Common myeloid progenitor, CD34-positive (primary cell): ENCODE measurements at regions not wholly inside any gene's neighbourhood (a gene's known extent, or its start where the extent isn't known, plus 50 kb on each side); places are given as distances from the start of the nearest gene placed in this dataset.

ENCODE experiments used
- CTCF ChIA-PET: fragments of 350-600 bp; sonication (Branson Sonifier 250); formaldehyde crosslinking; loops from one replicate; lab custom pipeline; 2021; ENCODE audit warnings: antibody characterized with exemption; lab: Charles Lee
- POLR2A ChIA-PET: fragments of 350-600 bp; sonication (Branson Sonifier 250); formaldehyde crosslinking; loops from one replicate; lab custom pipeline; 2021; ENCODE audit warnings: antibody characterized with exemption; lab: Charles Lee
- DNase-seq, 3 donors: peaks; one replicate each; pipeline versions ENCODE4 v3.0.0 to v3.0.0-alpha.2; 2013
- H3K27ac ChIP-seq, 2 experiments: 1 replicate in 1 of 2; 2 replicates in 1 of 2; pipeline ENCODE4 v1.7.0; 2013; ENCODE audit warnings: inconsistent platforms in 2 of 2, low read length in 2 of 2, mild to moderate bottlenecking in 2 of 2, low read depth in 1 of 2, moderate library complexity in 1 of 2; ENCODE audit not compliant: severe bottlenecking in 2 of 2, insufficient read depth in 1 of 2, poor library complexity in 1 of 2
- H3K27me3 ChIP-seq, 5 experiments: replicated peaks in 2 of 5; 1 replicate in 3 of 5; 2 replicates in 2 of 5; pipeline versions ENCODE4 v1.6.1 to v1.7.0; 2013; ENCODE audit warnings: low read length in 4 of 5, mild to moderate bottlenecking in 2 of 5, moderate library complexity in 2 of 5, inconsistent platforms in 1 of 5; ENCODE audit not compliant: insufficient read depth in 5 of 5, control insufficient read depth in 4 of 5
- H3K36me3 ChIP-seq, 4 experiments: 1 replicate in 2 of 4; 2 replicates in 2 of 4; pipeline versions ENCODE4 v1.6.1 to v1.7.0; 2013; ENCODE audit warnings: low read length in 3 of 4, control low read depth in 1 of 4, mild to moderate bottlenecking in 1 of 4; ENCODE audit not compliant: control insufficient read depth in 4 of 4, insufficient read depth in 4 of 4
- H3K4me1 ChIP-seq, 4 experiments: 1 replicate in 3 of 4; 2 replicates in 1 of 4; pipeline versions ENCODE4 v1.6.1 to v1.7.1; 2013; ENCODE audit warnings: low read length in 3 of 4, mild to moderate bottlenecking in 3 of 4, control low read depth in 1 of 4, inconsistent platforms in 1 of 4, moderate library complexity in 1 of 4; ENCODE audit not compliant: control insufficient read depth in 4 of 4, insufficient read depth in 4 of 4; ENCODE audit errors: control extremely low read depth in 1 of 4
- H3K4me3 ChIP-seq, 7 experiments: 1 replicate in 4 of 7; 2 replicates in 3 of 7; pipeline versions ENCODE4 v1.5.1 to v1.7.0; 2013; ENCODE audit warnings: mild to moderate bottlenecking in 7 of 7, low read length in 6 of 7, moderate library complexity in 6 of 7, inconsistent platforms in 2 of 7, low read depth in 2 of 7, control low read depth in 1 of 7; ENCODE audit not compliant: insufficient read depth in 4 of 7, control insufficient read depth in 1 of 7; ENCODE audit errors: extremely low read depth in 1 of 7
- H3K9me3 ChIP-seq, 5 experiments: 1 replicate in 4 of 5; 2 replicates in 1 of 5; pipeline versions ENCODE4 v1.6.1 to v1.7.1; 2013; ENCODE audit warnings: low read length in 4 of 5, mild to moderate bottlenecking in 2 of 5, inconsistent platforms in 1 of 5, low read depth in 1 of 5, moderate library complexity in 1 of 5; ENCODE audit not compliant: control insufficient read depth in 4 of 5, insufficient read depth in 2 of 5; ENCODE audit errors: control extremely low read depth in 1 of 5
- WGBS: methylation state at CpG from one replicate; pipeline ENCODE4 v1.1.5; 2013; ENCODE audit not compliant: insufficient coverage; 5-methylcytosine and 5-hydroxymethylcytosine counted together

DNA sequence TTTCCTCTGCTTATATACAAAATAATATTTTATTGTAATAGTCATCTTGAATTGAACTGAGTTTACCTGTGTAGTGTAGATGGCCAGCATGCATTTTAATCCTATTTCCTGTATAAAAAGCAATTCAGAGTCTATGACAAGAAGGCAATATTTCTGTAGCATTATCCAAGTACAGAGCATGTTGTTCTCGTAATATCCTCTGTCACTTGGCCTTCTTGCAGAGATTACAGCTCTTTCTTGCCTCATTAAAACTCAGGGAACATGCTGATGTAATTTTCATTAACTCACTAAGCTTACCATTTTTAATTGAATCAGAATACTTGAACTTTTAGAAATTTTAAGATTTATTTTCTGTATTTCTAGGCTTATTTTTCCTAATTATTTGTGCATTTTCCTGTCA, 203.3 kb upstream of the AGTR1 start:
- Histone ChIP-seq H3K36me3 (no peaks in the 10 kb centered on the region), H3K27me3 (no peaks in the 10 kb centered on the region), H3K9me3 (no peaks in the 10 kb centered on the region), H3K4me1 (no peaks in the 10 kb centered on the region), H3K4me3 (no peak overlapping the region), H3K27ac (no peak overlapping the region)
- ChIA-PET POLR2A (no interaction called here), CTCF (no interaction called here)
- WGBS, result 100% methylated on average over 1 of the region's 1 CpG
- no peak for DNase-seq

DNA sequence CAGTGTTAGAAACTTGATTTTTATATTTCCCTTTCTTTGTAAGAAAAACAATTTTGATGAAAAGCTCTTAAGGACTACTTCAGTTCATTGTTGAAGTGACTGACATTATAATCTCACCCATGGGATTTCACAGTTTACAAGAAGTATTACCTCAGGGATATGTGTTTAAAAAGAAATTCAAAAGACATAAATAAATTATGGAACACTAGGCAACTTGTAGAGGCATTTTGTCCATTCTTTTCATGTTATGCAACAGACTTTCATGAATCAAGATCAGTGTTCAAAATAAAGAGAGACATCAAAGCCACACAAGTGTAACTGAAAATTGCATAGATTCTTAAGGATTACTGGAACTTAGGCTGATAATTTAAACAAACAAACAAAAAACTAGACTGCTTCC, 196.8 kb upstream of the AGTR1 start:
- ChIA-PET CTCF (no interaction called here), POLR2A (no interaction called here)
- Histone ChIP-seq H3K27ac (no peak overlapping the region), H3K36me3 (no peaks in the 10 kb centered on the region), H3K9me3 (no peaks in the 10 kb centered on the region), H3K4me1 (no peaks in the 10 kb centered on the region), H3K27me3 (peaks cover 0 to 2% (median 0%) of the 10 kb centered on the region in 5 experiments), H3K4me3 (no peak overlapping the region)
- DNase-seq, result no peak

DNA sequence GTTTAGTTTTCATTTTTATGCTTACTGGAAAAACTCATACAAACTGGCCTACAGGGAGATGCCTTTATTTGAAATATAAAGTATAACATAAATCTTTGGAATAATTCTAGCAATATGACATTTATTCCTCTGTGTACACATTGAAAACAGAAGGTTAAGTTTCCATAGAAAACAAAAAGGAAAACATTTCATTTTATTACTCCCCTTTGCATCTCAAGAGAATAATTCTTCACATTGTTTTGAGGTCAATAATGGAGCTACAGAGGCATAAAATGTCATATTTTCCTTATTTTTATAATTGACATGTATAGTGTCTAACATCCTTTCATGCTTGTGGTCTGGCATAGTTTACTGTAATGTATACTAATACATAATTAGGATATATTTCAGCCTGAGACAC, 187.6 kb upstream of the AGTR1 start:
- no peak overlapping the region for H3K27ac ChIP-seq
- H3K4me3 ChIP-seq, result no peak overlapping the region
- no peaks in the 10 kb centered on the region for H3K36me3 ChIP-seq
- ChIA-PET CTCF (no interaction called here), POLR2A (no interaction called here)
- no peak for DNase-seq
- H3K27me3 ChIP-seq, result no peaks in the 10 kb centered on the region
- H3K4me1 ChIP-seq, result peaks cover 0 to 10% (median 3%) of the 10 kb centered on the region in 4 experiments
- H3K9me3 ChIP-seq, result no peaks in the 10 kb centered on the region

DNA sequence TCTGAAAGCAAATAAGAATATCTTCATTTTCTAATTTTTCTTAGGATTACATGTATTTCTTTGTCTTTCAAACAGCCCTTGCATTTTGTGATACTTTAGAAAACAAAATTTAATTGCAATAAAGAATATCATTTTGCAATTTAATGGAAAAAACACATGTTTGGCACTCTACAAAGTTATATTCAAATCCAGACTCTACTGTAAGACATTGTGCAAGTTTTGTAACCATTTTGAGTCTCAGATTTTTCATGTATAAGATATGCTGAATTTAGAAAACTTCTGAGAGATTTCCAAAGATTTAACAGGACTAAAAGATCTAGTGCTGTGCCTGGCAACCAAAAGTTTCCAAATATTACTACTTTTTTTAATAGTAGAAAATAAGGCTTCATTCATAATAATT, 187.1 kb upstream of the AGTR1 start:
- H3K27ac ChIP-seq, result no peak overlapping the region
- no peaks in the 10 kb centered on the region for H3K36me3 ChIP-seq
- no peaks in the 10 kb centered on the region for H3K27me3 ChIP-seq
- no peaks in the 10 kb centered on the region for H3K9me3 ChIP-seq
- peaks cover 0 to 10% (median 3%) of the 10 kb centered on the region in 4 experiments for H3K4me1 ChIP-seq
- no peak overlapping the region for H3K4me3 ChIP-seq
- ChIA-PET POLR2A (no interaction called here), CTCF (no interaction called here)
- DNase-seq, result no peak

DNA sequence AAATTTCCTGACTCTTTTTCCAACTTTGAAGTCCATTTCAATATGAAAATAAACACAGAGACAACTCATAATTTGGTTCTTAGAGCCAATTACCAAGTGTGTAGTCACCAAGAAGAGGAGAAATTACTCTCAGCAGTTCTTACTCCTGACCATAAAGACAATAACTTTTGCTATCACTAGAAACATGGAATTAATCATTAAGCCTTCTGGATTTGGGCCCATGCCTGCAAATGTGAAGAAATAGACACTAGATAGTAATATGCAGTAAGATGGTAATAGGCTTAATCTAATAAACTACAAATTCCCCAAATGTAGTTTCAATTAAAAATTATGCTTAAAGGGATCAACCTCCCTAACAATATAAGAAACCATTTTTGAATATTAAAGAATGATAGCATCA, 185.1 kb upstream of the AGTR1 start:
- Histone ChIP-seq H3K4me3 (no peak overlapping the region), H3K4me1 (peaks cover 0 to 10% (median 3%) of the 10 kb centered on the region in 4 experiments), H3K27ac (no peak overlapping the region), H3K36me3 (no peaks in the 10 kb centered on the region), H3K9me3 (peaks cover 0 to 2% (median 0%) of the 10 kb centered on the region in 5 experiments), H3K27me3 (no peaks in the 10 kb centered on the region)
- DNase-seq, result no peak
- CTCF ChIA-PET, result no interaction called here
- POLR2A ChIA-PET, result no interaction called here

DNA sequence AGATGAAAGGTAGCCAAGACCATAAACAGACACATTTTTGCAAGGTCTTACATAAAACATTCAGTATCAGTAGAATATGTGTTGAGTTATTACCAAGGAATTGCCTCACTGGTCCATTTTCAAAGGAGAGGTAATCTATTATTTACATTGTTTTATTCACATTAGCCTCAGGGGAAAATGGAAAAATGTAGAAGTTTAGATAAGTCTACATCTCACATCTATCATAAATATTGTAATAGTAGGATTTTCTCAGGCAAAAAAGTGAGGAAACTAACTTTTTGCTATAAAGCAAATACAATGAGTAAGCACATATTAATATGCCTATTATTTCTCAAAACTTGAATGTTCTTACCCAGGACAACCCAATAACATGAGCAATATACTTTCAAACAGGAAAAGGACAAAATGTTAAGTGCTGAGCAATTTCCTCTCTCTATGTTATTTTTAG, 184.6 kb upstream of the AGTR1 start:
- H3K4me3 ChIP-seq, result no peak overlapping the region
- H3K9me3 ChIP-seq, result peaks cover 0 to 2% (median 0%) of the 10 kb centered on the region in 5 experiments
- no peak overlapping the region for H3K27ac ChIP-seq
- no peaks in the 10 kb centered on the region for H3K27me3 ChIP-seq
- no peaks in the 10 kb centered on the region for H3K36me3 ChIP-seq
- POLR2A ChIA-PET, result no interaction called here
- DNase-seq, result no peak
- peaks cover 0 to 10% (median 3%) of the 10 kb centered on the region in 4 experiments for H3K4me1 ChIP-seq
- CTCF ChIA-PET, result no interaction called here

DNA sequence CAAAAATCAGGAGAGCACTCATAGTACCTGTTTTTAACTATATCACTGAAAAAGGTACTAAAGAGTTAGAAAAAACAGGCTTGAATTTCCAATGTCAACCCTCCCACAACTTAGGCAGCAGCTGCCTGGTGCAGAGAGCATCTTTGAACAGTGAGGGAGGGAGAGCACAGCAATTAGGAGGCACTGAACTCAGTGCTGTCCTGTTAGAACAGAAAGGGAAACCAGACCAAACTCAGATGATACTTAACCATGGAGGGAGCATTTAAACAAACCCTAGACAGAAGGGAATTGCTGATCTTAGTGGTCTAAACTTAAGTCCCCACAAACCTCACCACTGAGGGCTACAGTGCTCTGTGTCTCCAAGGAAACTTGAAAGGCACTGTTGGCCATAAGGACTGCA, 179.2 kb upstream of the AGTR1 start:
- ChIA-PET CTCF (no interaction called here), POLR2A (no interaction called here)

More for the DNA sequence above, 179.2 kb upstream of the AGTR1 start:
- peaks cover 0 to 5% (median under 1%) of the 10 kb centered on the region in 4 experiments for H3K4me1 ChIP-seq
- no peak for DNase-seq
- peaks cover 0 to 2% (median 0%) of the 10 kb centered on the region in 5 experiments for H3K9me3 ChIP-seq
- no peaks in the 10 kb centered on the region for H3K27me3 ChIP-seq
- no peak overlapping the region for H3K4me3 ChIP-seq
- no peak overlapping the region for H3K27ac ChIP-seq
- no peaks in the 10 kb centered on the region for H3K36me3 ChIP-seq
